PFSK-1 (cell line): ENCODE measurements at regions not wholly inside any gene's neighbourhood (a gene's known extent, or its start where the extent isn't known, plus 50 kb on each side); places are given as distances from the start of the nearest gene placed in this dataset.

Experiments
- FOXP2 ChIP-seq: optimal IDR thresholded peaks from 2 replicates; pipeline ENCODE3; 2011; ENCODE audit warnings: borderline replicate concordance, control low read depth, inconsistent platforms; ENCODE audit not compliant: insufficient read depth; ENCODE audit errors: extremely low read length, extremely low read depth
- POLR2AphosphoS5 ChIP-seq: IDR thresholded peaks from 2 replicates; pipeline ENCODE4 v1.6.1; 2012; ENCODE audit warnings: low read depth, mild to moderate bottlenecking, control low read depth, low read length, moderate library complexity
- REST ChIP-seq, 2 experiments: IDR thresholded peaks; 2 replicates each; pipeline versions ENCODE4 v1.6.1 to v1.8.0; 2011 to 2012; ENCODE audit warnings: low read depth in 2 of 2, low read length in 2 of 2, control low read depth in 1 of 2, inconsistent platforms in 1 of 2, mild to moderate bottlenecking in 1 of 2, moderate library complexity in 1 of 2; ENCODE audit not compliant: insufficient read depth in 1 of 2
- SIN3A ChIP-seq: IDR thresholded peaks from 2 replicates; pipeline ENCODE4 v1.6.1; 2012; ENCODE audit warnings: mild to moderate bottlenecking, low read length, moderate library complexity, borderline replicate concordance; ENCODE audit not compliant: insufficient read depth
- TAF1 ChIP-seq: IDR thresholded peaks from 2 replicates; pipeline ENCODE4 v1.6.1; 2012; ENCODE audit warnings: low read length, control low read depth, borderline replicate concordance; ENCODE audit not compliant: insufficient read depth

GRCh38 chr22:46052801-46053562 lies 76.0 kb upstream of the WNT7B start:
- 0 out of 2 replicates have a peak, but pooled peaks have one; percentile 32 for TF ChIP-seq POLR2AphosphoS5
- TF ChIP-seq TAF1 = 0 out of 2 replicates have a peak, but pooled peaks have one; percentile 22
- no peak for TF ChIP-seq FOXP2
- no peak for TF ChIP-seq SIN3A
- TF ChIP-seq REST (IDR thresholded peaks at IDR 0.05; ENCODE audit: insufficient read depth in 1 of 2, low read depth in 2 of 2, low read length in 2 of 2) = no peak
